Keratinocyte (primary cell): ENCODE measurements at regions not wholly inside any gene's neighbourhood (a gene's known extent, or its start where the extent isn't known, plus 50 kb on each side); places are given as distances from the start of the nearest gene placed in this dataset.

ENCODE experiments used
- CTCF ChIP-seq, 3 experiments: IDR thresholded peaks in 1 of 3; conservative IDR thresholded peaks in 1 of 3; optimal IDR thresholded peaks in 1 of 3; 2 replicates in 2 of 3; 3 replicates in 1 of 3; pipeline versions ENCODE3 to v1.5.1; 2011; ENCODE audit warnings: low read length in 3 of 3, mild to moderate bottlenecking in 3 of 3, moderate library complexity in 2 of 3, control low read depth in 1 of 3, inconsistent platforms in 1 of 3; ENCODE audit not compliant: insufficient read depth in 2 of 3; ENCODE audit errors: extremely low read depth in 1 of 3
- EZH2 ChIP-seq: IDR thresholded peaks from one replicate; pipeline ENCODE4 v1.6.1; 2012; ENCODE audit warnings: inconsistent platforms, mild to moderate bottlenecking, low read length, moderate library complexity

- TF ChIP-seq CTCF (optimal IDR thresholded peaks at IDR 0.05 in 1 of 3, IDR thresholded peaks at IDR 0.05 in 1 of 3, conservative IDR thresholded peaks at IDR 0.05 in 1 of 3; ENCODE audit: extremely low read depth in 1 of 3, insufficient read depth in 2 of 3, low read length in 3 of 3) (no peak), EZH2 (no peak)
These were observed 571.8 kb downstream of the PRKD1 start for GRCh38 chr14:29355846-29356245.
